ENCODE measurements at regions not wholly inside any gene's neighbourhood (a gene's known extent, or its start where the extent isn't known, plus 50 kb on each side); places are given as distances from the start of the nearest gene placed in this dataset.

- CTCF ChIA-PET: no interaction called here
- Mint-ChIP-seq H3K9me3 (ENCODE audit: unreplicated experiment) (peaks cover 8% of the 10 kb centered on the region), H3K4me3 (ENCODE audit: unreplicated experiment) (no peak overlapping the region), H3K27me3 (ENCODE audit: insufficient read depth, unreplicated experiment) (no peaks in the 10 kb centered on the region), H3K4me1 (ENCODE audit: insufficient read depth, unreplicated experiment) (no peaks in the 10 kb centered on the region), H3K36me3 (ENCODE audit: insufficient read depth, unreplicated experiment) (no peaks in the 10 kb centered on the region), H3K27ac (ENCODE audit: low read depth, unreplicated experiment) (no peak overlapping the region)
- POLR2A ChIA-PET: no interaction called here
- DNase-seq (ENCODE audit: unreplicated experiment): no peak
- no peak for TF ChIP-seq CTCF (IDR thresholded peaks at IDR 0.05; ENCODE audit: unreplicated experiment)
- intact Hi-C loops (cut with micrococcal nuclease): no loop called here
- no TSS peak for BruUV-seq (replicated peaks)
Measured at GRCh38 chr4:177680308-177680707, 238.1 kb upstream of the AGA start.

GRCh38 chr4:177681902-177682301 lies 239.7 kb upstream of the AGA start:
- intact Hi-C loops (cut with micrococcal nuclease): no loop called here
- no peak for TF ChIP-seq CTCF (IDR thresholded peaks at IDR 0.05; ENCODE audit: unreplicated experiment)
- BruUV-seq (replicated peaks): no TSS peak
- Mint-ChIP-seq H3K27ac (ENCODE audit: low read depth, unreplicated experiment) (no peak overlapping the region), H3K9me3 (ENCODE audit: unreplicated experiment) (peaks cover 8% of the 10 kb centered on the region), H3K4me1 (ENCODE audit: insufficient read depth, unreplicated experiment) (no peaks in the 10 kb centered on the region), H3K4me3 (ENCODE audit: unreplicated experiment) (no peak overlapping the region), H3K36me3 (ENCODE audit: insufficient read depth, unreplicated experiment) (no peaks in the 10 kb centered on the region), H3K27me3 (ENCODE audit: insufficient read depth, unreplicated experiment) (no peaks in the 10 kb centered on the region)
- CTCF ChIA-PET: interaction anchor here (0.9 to 1.4 kb wide), 3 partner anchors 12 to 102 kb away, joined by 3 to 5 read pairs (median 3); no protein-coding TSS in a partner anchor
- POLR2A ChIA-PET: no interaction called here
- no peak for DNase-seq (ENCODE audit: unreplicated experiment)

- intact Hi-C loops (cut with micrococcal nuclease): no loop called here
- ChIA-PET POLR2A (interaction anchor here (0.6 kb wide), 1 partner anchor 1060 kb away, joined by 5 read pairs; no protein-coding TSS in a partner anchor), CTCF (interaction anchor here (0.6 to 0.7 kb wide), 2 partner anchors 91 to 1955 kb away, joined by 3 to 4 read pairs; no protein-coding TSS in a partner anchor)
- H3K27me3 Mint-ChIP-seq (ENCODE audit: insufficient read depth, unreplicated experiment): no peaks in the 10 kb centered on the region
- H3K27ac Mint-ChIP-seq (ENCODE audit: low read depth, unreplicated experiment): no peak overlapping the region
- H3K36me3 Mint-ChIP-seq (ENCODE audit: insufficient read depth, unreplicated experiment): no peaks in the 10 kb centered on the region
- H3K9me3 Mint-ChIP-seq (ENCODE audit: unreplicated experiment): no peaks in the 10 kb centered on the region
- H3K4me1 Mint-ChIP-seq (ENCODE audit: insufficient read depth, unreplicated experiment): no peaks in the 10 kb centered on the region
- TF ChIP-seq CTCF (IDR thresholded peaks at IDR 0.05; ENCODE audit: unreplicated experiment): no peak
- no TSS peak for BruUV-seq (replicated peaks)
- no peak overlapping the region for H3K4me3 Mint-ChIP-seq (ENCODE audit: unreplicated experiment)
- DNase-seq (ENCODE audit: unreplicated experiment): no peak
Measured at GRCh38 chr4:177687117-177687516, 244.9 kb upstream of the AGA start.

GRCh38 chr4:177692907-177693306 lies 250.7 kb upstream of the AGA start:
- ChIA-PET POLR2A (no interaction called here), CTCF (interaction anchor here (0.9 kb wide), 1 partner anchor 12 kb away, joined by 4 read pairs; no protein-coding TSS in a partner anchor)
- no peak for TF ChIP-seq CTCF (IDR thresholded peaks at IDR 0.05; ENCODE audit: unreplicated experiment)
- Mint-ChIP-seq H3K4me1 (ENCODE audit: insufficient read depth, unreplicated experiment) (no peaks in the 10 kb centered on the region), H3K27me3 (ENCODE audit: insufficient read depth, unreplicated experiment) (no peaks in the 10 kb centered on the region), H3K27ac (ENCODE audit: low read depth, unreplicated experiment) (no peak overlapping the region), H3K9me3 (ENCODE audit: unreplicated experiment) (no peaks in the 10 kb centered on the region), H3K4me3 (ENCODE audit: unreplicated experiment) (no peak overlapping the region), H3K36me3 (ENCODE audit: insufficient read depth, unreplicated experiment) (no peaks in the 10 kb centered on the region)
- intact Hi-C loops (cut with micrococcal nuclease): no loop called here
- no TSS peak for BruUV-seq (replicated peaks)
- no peak for DNase-seq (ENCODE audit: unreplicated experiment)
